Adrenal gland (tissue), 5 donors: ENCODE measurements at regions not wholly inside any gene's neighbourhood (a gene's known extent, or its start where the extent isn't known, plus 50 kb on each side); places are given as distances from the start of the nearest gene placed in this dataset.

Experiments
- POLR2A ChIP-seq, 2 donors: fragments of 450-650 bp; IDR thresholded peaks; one replicate each; pipeline ENCODE4 v1.6.1; 2017; ENCODE audit warnings: antibody characterized with exemption in 2 of 2, mild to moderate bottlenecking in 2 of 2, moderate library complexity in 1 of 2
- TF ChIP-seq, protein P1 (sequence below), 6 experiments: fragments of 450-650 bp in 4 of 6; fragments of 200-600 bp in 2 of 6; sonication (generic) in 1 of 6; IDR thresholded peaks; 1 replicate in 5 of 6; 2 replicates in 1 of 6; pipeline versions ENCODE4 v1.5.1 to v1.8.0; 2016 to 2021; ENCODE audit warnings: antibody characterized with exemption in 6 of 6, mild to moderate bottlenecking in 2 of 6, moderate library complexity in 1 of 6
- donor health status: DM: no; HTN: no; CAD: no.

DNA sequence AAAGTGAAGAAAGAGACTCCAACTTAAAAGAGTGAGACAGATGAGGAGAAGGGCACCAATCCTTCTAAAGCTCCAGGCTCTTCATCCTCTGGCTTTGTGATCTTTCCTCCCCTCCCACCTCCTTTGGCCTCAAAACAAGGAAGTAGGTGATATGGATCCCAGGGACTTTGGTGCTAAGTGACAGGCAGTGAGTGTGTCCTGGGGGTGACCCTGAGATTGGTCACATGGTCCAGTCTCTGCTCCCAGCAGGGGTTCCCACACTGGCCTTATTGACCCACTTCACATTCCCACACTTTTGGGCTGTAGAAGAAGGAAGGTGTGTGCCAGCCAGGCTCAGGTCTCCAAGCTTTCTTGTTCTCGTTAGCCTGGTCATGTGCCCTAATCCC, 401.2 kb upstream of the PROX1 start:
- TF ChIP-seq, protein P1, sequence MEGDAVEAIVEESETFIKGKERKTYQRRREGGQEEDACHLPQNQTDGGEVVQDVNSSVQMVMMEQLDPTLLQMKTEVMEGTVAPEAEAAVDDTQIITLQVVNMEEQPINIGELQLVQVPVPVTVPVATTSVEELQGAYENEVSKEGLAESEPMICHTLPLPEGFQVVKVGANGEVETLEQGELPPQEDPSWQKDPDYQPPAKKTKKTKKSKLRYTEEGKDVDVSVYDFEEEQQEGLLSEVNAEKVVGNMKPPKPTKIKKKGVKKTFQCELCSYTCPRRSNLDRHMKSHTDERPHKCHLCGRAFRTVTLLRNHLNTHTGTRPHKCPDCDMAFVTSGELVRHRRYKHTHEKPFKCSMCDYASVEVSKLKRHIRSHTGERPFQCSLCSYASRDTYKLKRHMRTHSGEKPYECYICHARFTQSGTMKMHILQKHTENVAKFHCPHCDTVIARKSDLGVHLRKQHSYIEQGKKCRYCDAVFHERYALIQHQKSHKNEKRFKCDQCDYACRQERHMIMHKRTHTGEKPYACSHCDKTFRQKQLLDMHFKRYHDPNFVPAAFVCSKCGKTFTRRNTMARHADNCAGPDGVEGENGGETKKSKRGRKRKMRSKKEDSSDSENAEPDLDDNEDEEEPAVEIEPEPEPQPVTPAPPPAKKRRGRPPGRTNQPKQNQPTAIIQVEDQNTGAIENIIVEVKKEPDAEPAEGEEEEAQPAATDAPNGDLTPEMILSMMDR (IDR thresholded peaks at IDR 0.05) = no peak
- TF ChIP-seq POLR2A (IDR thresholded peaks at IDR 0.05) = no peak
